Immature natural killer cell (primary cell): ENCODE measurements at regions not wholly inside any gene's neighbourhood (a gene's known extent, or its start where the extent isn't known, plus 50 kb on each side); places are given as distances from the start of the nearest gene placed in this dataset.
A peak's percentile ranks its signal among the peaks of the same experiment; 100 is the strongest.
"Not testable (repeated sequence)": the region's sequence is repeated elsewhere in the genome, so short reads cannot be mapped to it uniquely, and the experiment has no call there.

Source experiments
- DNase-seq, 3 donors: peaks; one replicate each; pipeline ENCODE4 v3.0.0; 2022; ENCODE audit warnings: mixed read lengths in 1 of 3
- H3K27ac Mint-ChIP-seq, 6 donors: one replicate each; pipeline ENCODE4 v1.8.0; 2020; ENCODE audit warnings: mixed read lengths in 6 of 6, mild to moderate bottlenecking in 5 of 6, inconsistent platforms in 4 of 6, moderate library complexity in 3 of 6
- H3K27me3 Mint-ChIP-seq, 3 donors: one replicate each; pipeline ENCODE4 v1.8.0; 2020 to 2021; ENCODE audit warnings: low read depth in 3 of 3, mild to moderate bottlenecking in 3 of 3, mixed read lengths in 3 of 3, moderate library complexity in 3 of 3, inconsistent platforms in 1 of 3
- H3K36me3 Mint-ChIP-seq, 3 donors: one replicate each; pipeline ENCODE4 v1.8.0; 2020; ENCODE audit warnings: mixed read lengths in 3 of 3, inconsistent platforms in 2 of 3, mild to moderate bottlenecking in 2 of 3
- H3K4me1 Mint-ChIP-seq, 2 donors: one replicate each; pipeline ENCODE4 v1.8.0; 2020; ENCODE audit warnings: inconsistent platforms in 2 of 2, mild to moderate bottlenecking in 2 of 2, mixed read lengths in 2 of 2, moderate library complexity in 1 of 2
- H3K4me3 Mint-ChIP-seq, 5 donors: one replicate each; pipeline ENCODE4 v1.8.0; 2020; ENCODE audit warnings: mild to moderate bottlenecking in 5 of 5, mixed read lengths in 5 of 5, inconsistent platforms in 3 of 5, moderate library complexity in 3 of 5
- H3K9me3 Mint-ChIP-seq, 6 donors: one replicate each; pipeline ENCODE4 v1.8.0; 2020; ENCODE audit warnings: mild to moderate bottlenecking in 6 of 6, mixed read lengths in 6 of 6, inconsistent platforms in 4 of 6, moderate library complexity in 3 of 6

GRCh38 chr11:116342148-116342547, 430.6 kb downstream of the BUD13 start:
- H3K4me1 Mint-ChIP-seq: no peaks in the 10 kb centered on the region
- no peaks in the 10 kb centered on the region for H3K36me3 Mint-ChIP-seq
- H3K27me3 Mint-ChIP-seq: peaks cover 2 to 3% (median 2%) of the 10 kb centered on the region in 3 donors
- H3K4me3 Mint-ChIP-seq: no peak overlapping the region
- no peak for DNase-seq
- H3K9me3 Mint-ChIP-seq: peaks cover 0 to 3% (median 0%) of the 10 kb centered on the region in 6 donors
- no peak overlapping the region for H3K27ac Mint-ChIP-seq

GRCh38 chr11:116339306-116340098, 433.3 kb downstream of the BUD13 start:
- Mint-ChIP-seq H3K9me3 (peaks cover 0 to 7% (median 0%) of the 10 kb centered on the region in 6 donors), H3K4me3 (no peak overlapping the region), H3K36me3 (no peaks in the 10 kb centered on the region), H3K4me1 (no peaks in the 10 kb centered on the region), H3K27ac (no peak overlapping the region), H3K27me3 (peaks cover 2 to 8% (median 6%) of the 10 kb centered on the region in 3 donors)
- DNase-seq: no peak

GRCh38 chr11:116338500-116338899, 434.3 kb downstream of the BUD13 start:
- not testable (repeated sequence) for H3K27ac Mint-ChIP-seq, H3K4me3 Mint-ChIP-seq, H3K9me3 Mint-ChIP-seq, H3K27me3 Mint-ChIP-seq, DNase-seq, H3K4me1 Mint-ChIP-seq, H3K36me3 Mint-ChIP-seq

- H3K27ac Mint-ChIP-seq: no peak overlapping the region
- H3K36me3 Mint-ChIP-seq: no peaks in the 10 kb centered on the region
- no peak for DNase-seq
- H3K4me3 Mint-ChIP-seq: no peak overlapping the region
- H3K27me3 Mint-ChIP-seq: peaks cover 2 to 6% (median 6%) of the 10 kb centered on the region in 3 donors
- no peaks in the 10 kb centered on the region for H3K4me1 Mint-ChIP-seq
- H3K9me3 Mint-ChIP-seq: peaks cover 0 to 7% (median 0%) of the 10 kb centered on the region in 6 donors
These were observed 436.2 kb downstream of the BUD13 start for GRCh38 chr11:116336540-116336939.

- Mint-ChIP-seq H3K4me3 (no peak overlapping the region), H3K9me3 (peaks cover 0 to 7% (median 0%) of the 10 kb centered on the region in 6 donors), H3K27me3 (peaks cover 2 to 6% (median 6%) of the 10 kb centered on the region in 3 donors), H3K27ac (no peak overlapping the region), H3K36me3 (no peaks in the 10 kb centered on the region), H3K4me1 (no peaks in the 10 kb centered on the region)
- no peak for DNase-seq
These were observed 436.9 kb downstream of the BUD13 start for GRCh38 chr11:116335891-116336290.

GRCh38 chr11:116335078-116335477, 437.7 kb downstream of the BUD13 start:
- peaks cover 3 to 6% (median 3%) of the 10 kb centered on the region in 3 donors for H3K27me3 Mint-ChIP-seq
- no peak overlapping the region for H3K27ac Mint-ChIP-seq
- DNase-seq: no peak
- H3K4me3 Mint-ChIP-seq: no peak overlapping the region
- no peaks in the 10 kb centered on the region for H3K4me1 Mint-ChIP-seq
- no peaks in the 10 kb centered on the region for H3K36me3 Mint-ChIP-seq
- peaks cover 0 to 7% (median 0%) of the 10 kb centered on the region in 6 donors for H3K9me3 Mint-ChIP-seq

- no peak overlapping the region for H3K4me3 Mint-ChIP-seq
- H3K4me1 Mint-ChIP-seq: no peaks in the 10 kb centered on the region
- no peak for DNase-seq
- peaks cover 1 to 6% (median 3%) of the 10 kb centered on the region in 3 donors for H3K27me3 Mint-ChIP-seq
- H3K36me3 Mint-ChIP-seq: no peaks in the 10 kb centered on the region
- H3K27ac Mint-ChIP-seq: no peak overlapping the region
- peaks cover 0 to 7% (median 0%) of the 10 kb centered on the region in 6 donors for H3K9me3 Mint-ChIP-seq
These were observed 438.2 kb downstream of the BUD13 start for GRCh38 chr11:116334596-116334995.

GRCh38 chr11:116333001-116333535, 439.7 kb downstream of the BUD13 start:
- Mint-ChIP-seq H3K4me1 (no peaks in the 10 kb centered on the region), H3K4me3 (no peak overlapping the region), H3K27me3 (peaks cover 1 to 9% (median 3%) of the 10 kb centered on the region in 3 donors), H3K27ac (no peak overlapping the region), H3K9me3 (peaks cover 0 to 7% (median 0%) of the 10 kb centered on the region in 6 donors), H3K36me3 (no peaks in the 10 kb centered on the region)
- DNase-seq: no peak

GRCh38 chr11:116332391-116332790, 440.4 kb downstream of the BUD13 start:
- H3K9me3 Mint-ChIP-seq: peaks cover 0 to 7% (median 0%) of the 10 kb centered on the region in 6 donors
- peaks cover 3 to 9% (median 5%) of the 10 kb centered on the region in 3 donors for H3K27me3 Mint-ChIP-seq
- DNase-seq: no peak
- no peaks in the 10 kb centered on the region for H3K36me3 Mint-ChIP-seq
- no peak overlapping the region for H3K27ac Mint-ChIP-seq
- no peak overlapping the region for H3K4me3 Mint-ChIP-seq
- H3K4me1 Mint-ChIP-seq: no peaks in the 10 kb centered on the region

- peak overlapping the region in 1 of 6 donors; percentile 22 for H3K27ac Mint-ChIP-seq
- peaks cover 2 to 9% (median 8%) of the 10 kb centered on the region in 3 donors for H3K27me3 Mint-ChIP-seq
- no peak for DNase-seq
- H3K9me3 Mint-ChIP-seq: no peaks in the 10 kb centered on the region
- H3K4me3 Mint-ChIP-seq: no peak overlapping the region
- H3K36me3 Mint-ChIP-seq: no peaks in the 10 kb centered on the region
- no peaks in the 10 kb centered on the region for H3K4me1 Mint-ChIP-seq
These were observed 441.4 kb downstream of the BUD13 start for GRCh38 chr11:116331381-116331780.

GRCh38 chr11:116330439-116331185, 442.2 kb downstream of the BUD13 start:
- H3K27ac Mint-ChIP-seq: no peak overlapping the region

GRCh38 chr11:116329354-116330090, 443.3 kb downstream of the BUD13 start:
- DNase-seq: no peak
- no peaks in the 10 kb centered on the region for H3K4me1 Mint-ChIP-seq
- no peaks in the 10 kb centered on the region for H3K36me3 Mint-ChIP-seq
- H3K9me3 Mint-ChIP-seq: no peaks in the 10 kb centered on the region
- no peak overlapping the region for H3K4me3 Mint-ChIP-seq
- peaks cover 2 to 8% (median 2%) of the 10 kb centered on the region in 3 donors for H3K27me3 Mint-ChIP-seq
- H3K27ac Mint-ChIP-seq: no peak overlapping the region

More at GRCh38 chr11:116330439-116331185, 442.2 kb downstream of the BUD13 start:
- H3K36me3 Mint-ChIP-seq: no peaks in the 10 kb centered on the region
- H3K4me1 Mint-ChIP-seq: no peaks in the 10 kb centered on the region
- DNase-seq: no peak
- H3K27me3 Mint-ChIP-seq: peaks cover 2 to 8% (median 2%) of the 10 kb centered on the region in 3 donors
- no peaks in the 10 kb centered on the region for H3K9me3 Mint-ChIP-seq
- H3K4me3 Mint-ChIP-seq: no peak overlapping the region

- Mint-ChIP-seq H3K4me3 (no peak overlapping the region), H3K9me3 (no peaks in the 10 kb centered on the region), H3K36me3 (no peaks in the 10 kb centered on the region), H3K4me1 (no peaks in the 10 kb centered on the region), H3K27me3 (peaks cover 2 to 8% (median 2%) of the 10 kb centered on the region in 3 donors), H3K27ac (no peak overlapping the region)
- no peak for DNase-seq
These were observed 443.9 kb downstream of the BUD13 start for GRCh38 chr11:116328851-116329250.
